ENCODE measurements at regions not wholly inside any gene's neighbourhood (a gene's known extent, or its start where the extent isn't known, plus 50 kb on each side); places are given as distances from the start of the nearest gene placed in this dataset.
A peak's percentile ranks its signal among the peaks of the same experiment; 100 is the strongest.

GRCh38 chrX:69237236-69237635 is 72.0 kb upstream of the PJA1 start:
- Histone ChIP-seq H3K36me3 (no peaks in the 10 kb centered on the region), H3K4me3 (no peak overlapping the region), H3K27me3 (no peaks in the 10 kb centered on the region), H3K27ac (peak overlapping the region in 1 of 4 donors; percentile 61), H3K9me3 (no peaks in the 10 kb centered on the region), H3K4me1 (peaks cover 0 to 29% (median 3%) of the 10 kb centered on the region in 3 donors)
- no peak for TF ChIP-seq POLR2A (IDR thresholded peaks at IDR 0.05)
- TF ChIP-seq EP300 (IDR thresholded peaks at IDR 0.05) = no peak
- TF ChIP-seq CTCF (IDR thresholded peaks at IDR 0.05) = no peak
- TF ChIP-seq POLR2AphosphoS5 (IDR thresholded peaks at IDR 0.05) = no peak
- ATAC-seq = no peak
- 80% methylated on average over 1 of the region's 5 CpGs; no CpG with 5 or more reads in 1 of the 2 donors for WGBS, 2 donors (ENCODE audit: low coverage in 1 of 2)

DNA sequence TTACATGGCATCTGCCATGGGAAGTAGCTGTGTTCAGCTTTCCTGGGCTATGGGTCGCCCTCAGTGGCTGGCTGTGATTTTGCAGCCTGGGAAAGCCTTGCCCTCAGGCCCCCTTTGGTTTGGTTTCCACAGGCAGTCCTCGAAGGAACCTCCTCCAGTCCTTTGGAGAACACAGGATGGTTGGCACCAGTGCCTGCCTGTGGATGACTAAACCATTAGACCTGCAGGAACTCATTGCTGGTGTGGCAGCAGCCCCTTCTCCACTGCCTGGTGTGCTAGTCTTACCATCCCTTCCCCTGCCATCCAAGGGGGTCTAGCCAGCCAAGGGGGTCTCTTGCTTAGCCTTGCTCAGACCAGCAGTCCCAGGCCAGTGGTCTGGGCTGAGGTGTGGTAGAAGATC is 71.4 kb upstream of the PJA1 start:
- ATAC-seq = no peak
- Histone ChIP-seq H3K4me1 (peaks cover 0 to 29% (median 3%) of the 10 kb centered on the region in 3 donors), H3K9me3 (no peaks in the 10 kb centered on the region), H3K27me3 (no peaks in the 10 kb centered on the region), H3K4me3 (no peak overlapping the region), H3K36me3 (no peaks in the 10 kb centered on the region), H3K27ac (no peak overlapping the region)
- no CpG with 5 or more reads among the region's 2 CpGs for WGBS, 2 donors (ENCODE audit: low coverage in 1 of 2)
- TF ChIP-seq POLR2A (IDR thresholded peaks at IDR 0.05) = no peak
- TF ChIP-seq EP300 (IDR thresholded peaks at IDR 0.05) = no peak
- TF ChIP-seq POLR2AphosphoS5 (IDR thresholded peaks at IDR 0.05) = no peak
- no peak for TF ChIP-seq CTCF (IDR thresholded peaks at IDR 0.05)

- no peaks in the 10 kb centered on the region for H3K36me3 ChIP-seq
- no peak for ATAC-seq
- H3K27me3 ChIP-seq = no peaks in the 10 kb centered on the region
- no peaks in the 10 kb centered on the region for H3K9me3 ChIP-seq
- H3K4me3 ChIP-seq = no peak overlapping the region
- TF ChIP-seq CTCF (IDR thresholded peaks at IDR 0.05) (no peak), EP300 (IDR thresholded peaks at IDR 0.05) (no peak), POLR2A (IDR thresholded peaks at IDR 0.05) (no peak), POLR2AphosphoS5 (IDR thresholded peaks at IDR 0.05) (no peak)
- H3K27ac ChIP-seq = no peak overlapping the region
- peaks cover 0 to 29% (median 3%) of the 10 kb centered on the region in 3 donors for H3K4me1 ChIP-seq
These were observed 69.4 kb upstream of the PJA1 start for GRCh38 chrX:69234624-69235023.

DNA sequence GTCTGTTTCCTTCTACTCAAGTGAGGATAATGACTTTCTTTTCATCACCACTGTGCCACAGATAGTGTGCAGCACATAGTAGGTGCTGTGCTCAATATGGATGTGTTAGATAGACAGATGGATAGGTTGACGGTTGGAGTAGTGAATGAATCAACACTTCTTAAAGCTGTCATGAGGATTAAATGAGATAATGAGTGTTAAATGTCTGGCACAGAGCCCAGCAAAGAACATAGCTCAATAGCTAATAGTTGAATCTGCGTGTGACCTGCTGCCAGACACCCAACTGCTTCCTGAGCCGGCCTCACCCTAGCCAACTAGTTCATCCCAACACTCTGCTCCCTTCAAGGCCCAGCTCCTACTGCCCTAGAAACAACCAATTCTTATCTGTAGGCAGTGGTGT is 67.7 kb upstream of the PJA1 start:
- Histone ChIP-seq H3K9me3 (no peaks in the 10 kb centered on the region), H3K27ac (no peak overlapping the region), H3K27me3 (no peaks in the 10 kb centered on the region), H3K4me3 (no peak overlapping the region), H3K4me1 (peaks cover 0 to 30% (median 0%) of the 10 kb centered on the region in 3 donors), H3K36me3 (no peaks in the 10 kb centered on the region)
- 40 to 63% methylated on average over 1 of the region's 3 CpGs for WGBS, 2 donors (ENCODE audit: low coverage in 1 of 2)
- TF ChIP-seq CTCF (IDR thresholded peaks at IDR 0.05) (no peak), POLR2A (IDR thresholded peaks at IDR 0.05) (no peak), POLR2AphosphoS5 (IDR thresholded peaks at IDR 0.05) (no peak), EP300 (IDR thresholded peaks at IDR 0.05) (no peak)
- no peak for ATAC-seq

- ATAC-seq = no peak
- no peak overlapping the region for H3K4me3 ChIP-seq
- no peaks in the 10 kb centered on the region for H3K36me3 ChIP-seq
- H3K4me1 ChIP-seq = peaks cover 0 to 20% (median 0%) of the 10 kb centered on the region in 3 donors
- TF ChIP-seq POLR2AphosphoS5 (IDR thresholded peaks at IDR 0.05) (no peak), EP300 (IDR thresholded peaks at IDR 0.05) (no peak)
- H3K27me3 ChIP-seq = no peaks in the 10 kb centered on the region
- H3K9me3 ChIP-seq = no peaks in the 10 kb centered on the region
- no peak overlapping the region for H3K27ac ChIP-seq
These were observed 66.7 kb upstream of the PJA1 start for GRCh38 chrX:69231903-69232302.

DNA sequence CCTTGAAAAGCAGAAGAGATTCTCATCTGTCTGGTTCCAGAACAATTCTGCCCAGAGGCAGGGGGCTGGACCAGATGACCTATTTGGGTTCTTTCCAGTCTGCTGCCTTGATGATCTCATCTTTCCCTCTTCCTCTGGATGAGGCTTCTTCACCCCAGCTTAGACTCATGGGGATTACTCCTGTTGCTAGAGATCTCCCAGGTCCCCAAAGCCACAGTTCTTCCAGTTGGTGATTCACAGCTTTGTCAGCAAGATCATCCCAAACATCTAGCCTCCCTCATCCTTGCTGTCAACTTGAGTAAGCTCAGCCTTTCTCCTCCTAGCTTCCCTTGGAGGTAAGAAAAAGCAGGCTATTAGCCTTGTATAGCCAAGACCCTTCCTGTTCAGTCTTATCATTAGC is 64.2 kb upstream of the PJA1 start:
- no peak for TF ChIP-seq POLR2AphosphoS5 (IDR thresholded peaks at IDR 0.05)
- no peaks in the 10 kb centered on the region for H3K27me3 ChIP-seq

More for the DNA sequence above, 64.2 kb upstream of the PJA1 start:
- H3K4me1 ChIP-seq = peaks cover 0 to 14% (median 0%) of the 10 kb centered on the region in 3 donors
- ATAC-seq = peak; percentile 46
- no peaks in the 10 kb centered on the region for H3K9me3 ChIP-seq
- no peaks in the 10 kb centered on the region for H3K36me3 ChIP-seq
- no peak overlapping the region for H3K27ac ChIP-seq
- no peak overlapping the region for H3K4me3 ChIP-seq

Measured in gastroesophageal sphincter (tissue), 4 donors.